ENCODE measurements at regions not wholly inside any gene's neighbourhood (a gene's known extent, or its start where the extent isn't known, plus 50 kb on each side); places are given as distances from the start of the nearest gene placed in this dataset.

DNA sequence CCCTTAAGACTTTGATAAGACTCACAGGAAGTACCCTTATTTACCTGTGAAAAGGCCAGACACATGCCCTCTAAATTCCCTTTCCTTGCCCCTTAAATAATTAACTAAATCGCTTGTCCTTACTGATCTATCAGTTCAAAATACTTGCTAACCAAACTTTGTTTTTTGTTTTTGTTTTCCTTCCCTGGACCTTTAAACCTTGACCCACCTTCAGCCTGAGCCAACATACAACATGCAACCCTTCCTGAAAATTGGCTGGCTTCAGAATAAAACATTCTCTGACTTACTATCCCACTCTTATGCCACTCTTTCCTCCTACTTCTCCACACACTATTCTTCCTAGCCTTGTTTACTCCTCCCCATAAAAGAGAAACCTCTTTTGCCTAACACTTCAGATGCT lies 448.1 kb upstream of the TRAM1L1 start:
- Histone ChIP-seq H3K4me1 (no peaks in the 10 kb centered on the region), H3K27me3 (no peaks in the 10 kb centered on the region), H3K36me3 (no peaks in the 10 kb centered on the region), H3K27ac (no peak overlapping the region), H3K9me3 (no peaks in the 10 kb centered on the region), H3K4me3 (no peak overlapping the region)
- no peak for DNase-seq
- TF ChIP-seq POLR2A (IDR thresholded peaks at IDR 0.05): no peak
- TF ChIP-seq, protein P1, sequence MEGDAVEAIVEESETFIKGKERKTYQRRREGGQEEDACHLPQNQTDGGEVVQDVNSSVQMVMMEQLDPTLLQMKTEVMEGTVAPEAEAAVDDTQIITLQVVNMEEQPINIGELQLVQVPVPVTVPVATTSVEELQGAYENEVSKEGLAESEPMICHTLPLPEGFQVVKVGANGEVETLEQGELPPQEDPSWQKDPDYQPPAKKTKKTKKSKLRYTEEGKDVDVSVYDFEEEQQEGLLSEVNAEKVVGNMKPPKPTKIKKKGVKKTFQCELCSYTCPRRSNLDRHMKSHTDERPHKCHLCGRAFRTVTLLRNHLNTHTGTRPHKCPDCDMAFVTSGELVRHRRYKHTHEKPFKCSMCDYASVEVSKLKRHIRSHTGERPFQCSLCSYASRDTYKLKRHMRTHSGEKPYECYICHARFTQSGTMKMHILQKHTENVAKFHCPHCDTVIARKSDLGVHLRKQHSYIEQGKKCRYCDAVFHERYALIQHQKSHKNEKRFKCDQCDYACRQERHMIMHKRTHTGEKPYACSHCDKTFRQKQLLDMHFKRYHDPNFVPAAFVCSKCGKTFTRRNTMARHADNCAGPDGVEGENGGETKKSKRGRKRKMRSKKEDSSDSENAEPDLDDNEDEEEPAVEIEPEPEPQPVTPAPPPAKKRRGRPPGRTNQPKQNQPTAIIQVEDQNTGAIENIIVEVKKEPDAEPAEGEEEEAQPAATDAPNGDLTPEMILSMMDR (IDR thresholded peaks at IDR 0.05): no peak

DNA sequence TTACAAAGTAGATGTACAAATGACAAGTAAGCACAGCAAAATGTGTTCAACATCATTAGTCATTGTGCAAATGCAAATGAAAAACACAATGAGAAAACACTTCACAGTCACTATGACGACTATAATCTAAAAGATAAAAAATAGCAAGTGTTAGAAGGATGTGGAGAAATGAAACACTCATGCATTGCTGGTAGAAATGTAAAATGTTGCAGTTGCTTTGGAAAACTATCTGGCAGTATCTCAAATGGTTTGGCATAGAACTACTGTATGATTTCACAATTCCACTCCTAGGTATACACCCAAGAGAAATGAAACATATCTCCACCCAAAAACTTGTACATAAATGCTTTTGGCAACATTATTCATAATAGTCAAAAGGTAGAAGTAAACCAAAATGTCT lies 459.7 kb upstream of the TRAM1L1 start:
- H3K27ac ChIP-seq: no peak overlapping the region
- no peaks in the 10 kb centered on the region for H3K27me3 ChIP-seq
- TF ChIP-seq, protein P1 (IDR thresholded peaks at IDR 0.05): no peak
- no peak for TF ChIP-seq POLR2A (IDR thresholded peaks at IDR 0.05)

DNA sequence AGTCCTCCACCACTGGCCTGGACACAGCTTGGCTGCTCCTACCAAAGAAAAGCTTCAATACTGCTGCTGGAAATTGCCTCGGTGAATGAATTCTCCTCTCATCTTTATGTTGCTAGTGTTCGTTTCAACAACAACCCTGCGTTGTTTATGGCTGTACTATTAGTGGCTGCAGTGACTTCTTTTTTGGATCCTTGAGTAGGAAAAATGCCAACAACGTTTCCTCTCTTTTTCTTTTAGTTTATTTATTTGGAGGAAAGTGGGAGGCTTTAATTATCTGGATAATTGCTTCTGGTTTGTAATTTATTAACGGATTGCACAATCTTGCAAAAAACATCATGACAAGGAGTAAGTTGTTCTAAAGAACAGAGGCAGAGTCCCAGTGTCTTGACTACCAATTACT lies 464.1 kb upstream of the TRAM1L1 start:
- TF ChIP-seq POLR2A (IDR thresholded peaks at IDR 0.05): no peak
- TF ChIP-seq, protein P1 (IDR thresholded peaks at IDR 0.05): no peak
- H3K4me3 ChIP-seq: no peak overlapping the region
- no peaks in the 10 kb centered on the region for H3K27me3 ChIP-seq
- no peaks in the 10 kb centered on the region for H3K9me3 ChIP-seq
- no peaks in the 10 kb centered on the region for H3K4me1 ChIP-seq
- no peaks in the 10 kb centered on the region for H3K36me3 ChIP-seq
- H3K27ac ChIP-seq: no peak overlapping the region
- no peak for DNase-seq

More for the DNA sequence above, 459.7 kb upstream of the TRAM1L1 start:
- Histone ChIP-seq H3K4me1 (no peaks in the 10 kb centered on the region), H3K9me3 (no peaks in the 10 kb centered on the region), H3K36me3 (no peaks in the 10 kb centered on the region), H3K4me3 (no peak overlapping the region)
- no peak for DNase-seq

DNA sequence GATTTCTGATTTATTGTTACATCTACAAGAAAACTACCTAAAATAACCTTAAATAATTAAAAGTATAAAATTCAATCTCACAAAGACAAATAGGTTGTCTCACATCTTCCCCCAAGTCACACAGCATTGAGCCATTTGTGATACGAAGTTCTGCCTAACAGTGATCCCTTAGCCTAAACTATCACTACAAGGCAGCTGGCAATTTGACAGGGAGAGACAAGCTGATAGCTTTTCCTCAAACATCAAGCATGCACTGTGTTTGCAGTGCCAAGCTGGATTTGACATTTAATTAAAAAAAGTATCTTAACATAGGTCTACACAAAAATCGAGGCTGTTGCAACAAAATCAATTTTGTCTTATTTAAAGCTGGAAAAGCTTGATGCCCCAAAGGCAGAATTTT lies 464.7 kb upstream of the TRAM1L1 start:
- H3K4me1 ChIP-seq: no peaks in the 10 kb centered on the region
- TF ChIP-seq, protein P1 (IDR thresholded peaks at IDR 0.05): no peak
- H3K9me3 ChIP-seq: no peaks in the 10 kb centered on the region
- no peak overlapping the region for H3K27ac ChIP-seq
- H3K4me3 ChIP-seq: no peak overlapping the region
- no peaks in the 10 kb centered on the region for H3K36me3 ChIP-seq
- DNase-seq: no peak
- H3K27me3 ChIP-seq: no peaks in the 10 kb centered on the region

DNA sequence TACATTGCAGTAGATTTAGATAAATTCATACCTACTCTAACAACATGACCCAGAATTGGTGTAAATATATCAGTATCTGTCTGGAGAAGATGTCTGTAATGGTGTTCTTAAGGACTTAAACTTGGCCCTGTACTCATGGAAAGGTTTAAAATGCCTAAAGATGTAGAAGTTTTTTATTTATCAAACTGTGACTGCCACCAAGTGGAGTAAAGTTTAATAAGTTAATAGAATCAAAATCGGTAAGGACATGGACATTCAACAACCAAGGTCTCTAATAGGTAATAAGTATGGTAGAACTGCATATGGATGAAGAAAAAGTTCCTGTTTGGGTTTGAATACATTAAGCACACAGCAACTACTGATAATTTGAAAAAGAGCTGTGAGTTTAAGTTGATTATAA lies 474.0 kb upstream of the NDST3 start:
- H3K9me3 ChIP-seq: no peaks in the 10 kb centered on the region
- no peak for DNase-seq
- no peak for TF ChIP-seq POLR2A (IDR thresholded peaks at IDR 0.05)
- TF ChIP-seq, protein P1 (IDR thresholded peaks at IDR 0.05): no peak
- no peaks in the 10 kb centered on the region for H3K27me3 ChIP-seq
- no peak overlapping the region for H3K27ac ChIP-seq
- H3K4me1 ChIP-seq: no peaks in the 10 kb centered on the region
- no peaks in the 10 kb centered on the region for H3K36me3 ChIP-seq
- H3K4me3 ChIP-seq: no peak overlapping the region

- TF ChIP-seq, protein P1 (IDR thresholded peaks at IDR 0.05): no peak
- no peak for TF ChIP-seq POLR2A (IDR thresholded peaks at IDR 0.05)
- Histone ChIP-seq H3K4me1 (no peaks in the 10 kb centered on the region), H3K36me3 (no peaks in the 10 kb centered on the region), H3K9me3 (no peaks in the 10 kb centered on the region), H3K27me3 (no peaks in the 10 kb centered on the region), H3K27ac (no peak overlapping the region), H3K4me3 (no peak overlapping the region)
- no peak for DNase-seq
These were observed 460.2 kb upstream of the NDST3 start for GRCh38 chr4:117574085-117574484.

All from Peyer's patch (tissue), 4 donors.